ENCODE measurements at regions not wholly inside any gene's neighbourhood (a gene's known extent, or its start where the extent isn't known, plus 50 kb on each side); places are given as distances from the start of the nearest gene placed in this dataset.

DNA sequence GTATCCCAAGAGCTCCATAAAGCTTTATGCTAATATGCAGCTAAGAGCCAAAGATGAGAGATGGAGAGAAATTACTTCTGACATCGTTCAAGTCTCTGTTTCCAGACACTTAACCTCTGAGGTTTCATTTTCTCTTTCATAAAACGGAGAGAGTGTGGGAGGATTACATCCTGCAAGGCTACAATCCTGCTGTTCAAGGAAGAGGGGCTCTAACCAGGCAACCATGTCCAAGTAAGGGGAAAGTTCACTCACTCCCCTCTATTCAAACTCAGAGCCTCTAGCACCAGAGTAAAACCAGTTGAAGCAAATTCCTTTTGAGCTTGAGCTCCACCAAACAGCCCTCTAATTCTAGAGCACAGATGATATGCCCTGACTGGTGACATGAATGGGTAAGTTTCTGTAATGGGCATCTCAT, 397.4 kb downstream of the NPIPA8 start:
- TF ChIP-seq, protein P1, sequence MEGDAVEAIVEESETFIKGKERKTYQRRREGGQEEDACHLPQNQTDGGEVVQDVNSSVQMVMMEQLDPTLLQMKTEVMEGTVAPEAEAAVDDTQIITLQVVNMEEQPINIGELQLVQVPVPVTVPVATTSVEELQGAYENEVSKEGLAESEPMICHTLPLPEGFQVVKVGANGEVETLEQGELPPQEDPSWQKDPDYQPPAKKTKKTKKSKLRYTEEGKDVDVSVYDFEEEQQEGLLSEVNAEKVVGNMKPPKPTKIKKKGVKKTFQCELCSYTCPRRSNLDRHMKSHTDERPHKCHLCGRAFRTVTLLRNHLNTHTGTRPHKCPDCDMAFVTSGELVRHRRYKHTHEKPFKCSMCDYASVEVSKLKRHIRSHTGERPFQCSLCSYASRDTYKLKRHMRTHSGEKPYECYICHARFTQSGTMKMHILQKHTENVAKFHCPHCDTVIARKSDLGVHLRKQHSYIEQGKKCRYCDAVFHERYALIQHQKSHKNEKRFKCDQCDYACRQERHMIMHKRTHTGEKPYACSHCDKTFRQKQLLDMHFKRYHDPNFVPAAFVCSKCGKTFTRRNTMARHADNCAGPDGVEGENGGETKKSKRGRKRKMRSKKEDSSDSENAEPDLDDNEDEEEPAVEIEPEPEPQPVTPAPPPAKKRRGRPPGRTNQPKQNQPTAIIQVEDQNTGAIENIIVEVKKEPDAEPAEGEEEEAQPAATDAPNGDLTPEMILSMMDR (IDR thresholded peaks at IDR 0.05), result no peak
- no peak for TF ChIP-seq EZH2 (IDR thresholded peaks at IDR 0.05; ENCODE audit: borderline replicate concordance, insufficient read depth, low read depth, low read length, poor library complexity, severe bottlenecking)

Measured in B cell (primary cell).